ENCODE measurements at regions not wholly inside any gene's neighbourhood (a gene's known extent, or its start where the extent isn't known, plus 50 kb on each side); places are given as distances from the start of the nearest gene placed in this dataset.

DNA sequence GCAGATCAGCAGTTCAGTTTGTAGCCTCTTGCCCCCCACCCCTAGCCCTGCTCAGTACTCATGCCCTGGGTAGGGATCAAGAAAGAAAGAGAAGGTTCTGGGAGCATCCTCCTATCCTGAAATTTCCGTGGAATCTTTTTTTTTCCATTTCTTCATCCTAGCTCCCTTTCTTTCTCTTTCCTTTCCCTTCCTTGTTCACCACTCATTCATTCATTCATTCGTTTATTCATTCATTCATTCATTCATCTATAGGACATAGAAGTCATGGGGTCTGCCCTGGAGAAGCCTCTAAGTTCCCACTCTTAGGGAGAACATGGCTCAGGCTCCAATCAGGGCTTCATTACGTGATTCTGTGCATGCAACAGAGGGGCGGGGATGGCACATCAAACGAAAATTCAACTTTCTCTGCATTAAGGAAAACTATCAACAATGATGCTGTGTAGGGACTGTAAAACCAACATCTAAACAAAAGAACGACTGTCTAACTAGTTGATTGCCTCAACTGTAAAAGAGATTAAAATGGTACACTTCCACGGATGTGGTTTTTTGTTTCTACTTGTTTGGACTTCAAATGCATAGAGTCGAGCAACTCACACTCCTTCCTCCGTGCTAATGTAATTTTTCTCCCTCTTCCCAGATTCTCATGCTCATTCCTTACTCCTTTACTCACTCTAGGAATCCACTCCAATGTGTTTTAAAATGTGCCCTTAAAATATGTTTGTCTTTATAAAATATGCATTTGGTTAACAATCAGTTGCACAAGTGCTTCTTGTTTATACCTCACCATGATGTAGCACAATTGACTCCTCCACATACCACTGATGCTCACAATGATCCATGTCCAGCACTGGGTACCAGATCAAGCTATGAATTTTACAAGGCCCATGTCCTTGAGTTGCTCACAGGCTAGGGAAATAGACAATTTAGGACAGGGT, 101.2 kb upstream of the SLC2A1 start:
- no peak for TF ChIP-seq EZH2 (IDR thresholded peaks at IDR 0.05; ENCODE audit: borderline replicate concordance)
- TF ChIP-seq, protein P1, sequence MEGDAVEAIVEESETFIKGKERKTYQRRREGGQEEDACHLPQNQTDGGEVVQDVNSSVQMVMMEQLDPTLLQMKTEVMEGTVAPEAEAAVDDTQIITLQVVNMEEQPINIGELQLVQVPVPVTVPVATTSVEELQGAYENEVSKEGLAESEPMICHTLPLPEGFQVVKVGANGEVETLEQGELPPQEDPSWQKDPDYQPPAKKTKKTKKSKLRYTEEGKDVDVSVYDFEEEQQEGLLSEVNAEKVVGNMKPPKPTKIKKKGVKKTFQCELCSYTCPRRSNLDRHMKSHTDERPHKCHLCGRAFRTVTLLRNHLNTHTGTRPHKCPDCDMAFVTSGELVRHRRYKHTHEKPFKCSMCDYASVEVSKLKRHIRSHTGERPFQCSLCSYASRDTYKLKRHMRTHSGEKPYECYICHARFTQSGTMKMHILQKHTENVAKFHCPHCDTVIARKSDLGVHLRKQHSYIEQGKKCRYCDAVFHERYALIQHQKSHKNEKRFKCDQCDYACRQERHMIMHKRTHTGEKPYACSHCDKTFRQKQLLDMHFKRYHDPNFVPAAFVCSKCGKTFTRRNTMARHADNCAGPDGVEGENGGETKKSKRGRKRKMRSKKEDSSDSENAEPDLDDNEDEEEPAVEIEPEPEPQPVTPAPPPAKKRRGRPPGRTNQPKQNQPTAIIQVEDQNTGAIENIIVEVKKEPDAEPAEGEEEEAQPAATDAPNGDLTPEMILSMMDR (IDR thresholded peaks at IDR 0.05; ENCODE audit: poor library complexity): no peak
- no peak for TF ChIP-seq EZH2phosphoT487 (IDR thresholded peaks at IDR 0.05; ENCODE audit: low read depth, severe bottlenecking, unreplicated experiment)
